Mucosa of gallbladder (tissue), 1 donor: ENCODE measurements at regions not wholly inside any gene's neighbourhood (a gene's known extent, or its start where the extent isn't known, plus 50 kb on each side); places are given as distances from the start of the nearest gene placed in this dataset.
"Not testable (repeated sequence)": the region's sequence is repeated elsewhere in the genome, so short reads cannot be mapped to it uniquely, and the experiment has no call there.

Experiments used
- DNase-seq: peaks from one replicate; pipeline ENCODE4 v3.0.0-alpha.2; 2020; ENCODE audit warnings: low spot score
- donor health status: DM: no; HTN: no; CAD: no.

GRCh38 chr1:201637282-201638079 lies 98.6 kb downstream of the NAV1 start:
- DNase-seq: no peak

- DNase-seq: no peak
Observed at GRCh38 chr1:201639391-201639790, 100.5 kb downstream of the NAV1 start.

- DNase-seq: no peak
Observed at GRCh38 chr1:201639826-201640225, 100.9 kb downstream of the NAV1 start.

GRCh38 chr1:201640624-201641023 lies 101.7 kb downstream of the NAV1 start:
- peak; percentile 48 for DNase-seq

DNA sequence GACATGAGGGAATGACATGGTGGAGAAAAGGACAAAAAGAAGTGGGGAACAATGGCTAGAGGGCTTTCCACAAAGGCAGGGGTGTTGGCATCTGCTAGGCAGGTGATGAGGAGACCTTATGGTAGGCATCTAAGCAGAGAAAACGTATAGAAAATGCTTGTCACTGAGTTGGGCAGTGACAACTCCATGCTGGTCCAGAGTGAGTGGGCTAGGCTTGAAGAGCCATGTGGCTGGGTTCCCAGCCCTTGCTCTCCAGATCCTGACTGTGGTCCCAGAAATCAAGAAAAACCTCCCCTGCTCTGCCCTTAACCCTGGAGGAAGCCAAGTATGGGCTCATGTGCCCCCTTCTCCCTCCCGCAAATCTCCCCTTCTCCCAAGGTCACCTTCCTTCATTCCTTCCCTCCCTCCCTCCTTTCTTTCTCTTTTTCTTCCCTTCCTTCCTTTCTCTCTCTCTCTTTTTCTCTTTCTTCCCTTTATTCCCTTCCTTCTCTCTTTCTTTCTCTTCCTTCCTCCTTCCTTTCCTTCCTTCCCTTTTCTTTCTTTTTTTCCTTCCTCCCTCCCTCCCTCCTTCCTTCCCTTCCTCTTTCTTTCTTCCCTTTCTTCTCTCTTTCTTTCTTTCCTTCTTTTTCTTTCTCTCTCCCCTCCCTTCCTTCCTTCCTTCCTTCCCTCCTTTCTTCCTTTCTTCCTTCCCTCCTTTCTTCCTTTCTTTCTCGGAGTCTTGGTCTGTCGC lies 102.8 kb downstream of the NAV1 start:
- no peak for DNase-seq

DNA sequence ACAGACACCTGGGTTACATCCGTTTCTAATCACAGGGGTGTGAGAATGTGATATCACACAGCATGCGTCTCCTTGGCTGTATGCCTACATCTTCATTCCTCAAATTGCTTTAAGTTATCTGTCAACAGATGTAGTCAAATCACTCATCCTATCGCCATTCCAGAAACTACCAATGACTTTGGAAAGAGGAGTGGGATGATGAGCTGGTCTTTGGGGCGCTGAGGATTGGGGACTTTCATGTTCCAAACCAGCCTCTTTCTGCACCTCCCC lies 104.8 kb downstream of the NAV1 start:
- no peak for DNase-seq

GRCh38 chr1:201644197-201644596 lies 105.3 kb downstream of the NAV1 start:
- DNase-seq: no peak

- not testable (repeated sequence) for DNase-seq
Observed at GRCh38 chr1:201645000-201645399, 106.1 kb downstream of the NAV1 start.

- no peak for DNase-seq
Observed at GRCh38 chr1:201645956-201646355, 107.0 kb downstream of the NAV1 start.

DNA sequence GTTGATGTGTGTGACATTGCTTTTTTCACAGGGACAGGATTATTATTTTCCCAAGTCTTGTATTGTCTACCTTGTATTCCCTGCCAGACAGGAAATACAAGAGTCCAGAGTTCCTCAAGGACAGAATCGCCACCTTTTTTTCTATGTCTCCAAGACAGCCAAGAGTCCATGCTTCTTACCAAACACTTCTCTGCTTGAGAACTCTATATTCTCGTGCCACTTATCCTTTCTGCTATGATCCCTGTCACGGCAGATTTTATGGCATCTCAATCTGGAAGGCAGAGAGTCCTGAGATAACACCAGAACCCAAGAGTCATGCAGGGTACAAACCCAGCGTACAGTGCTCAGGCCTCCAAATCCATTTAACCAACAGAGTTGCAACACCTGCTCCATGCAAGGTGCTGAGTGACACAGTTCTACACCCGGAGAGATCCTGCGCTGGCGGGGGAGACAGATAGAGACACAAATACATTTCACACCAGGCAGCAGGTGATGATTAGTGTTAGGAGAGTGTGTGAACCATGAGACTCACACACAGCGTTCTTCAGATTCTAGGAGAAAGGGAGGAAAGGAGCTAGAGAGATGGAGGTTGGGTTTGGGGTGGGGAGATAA lies 107.6 kb downstream of the NAV1 start:
- no peak for DNase-seq

- DNase-seq: no peak
Observed at GRCh38 chr1:201647094-201647493, 108.2 kb downstream of the NAV1 start.

DNA sequence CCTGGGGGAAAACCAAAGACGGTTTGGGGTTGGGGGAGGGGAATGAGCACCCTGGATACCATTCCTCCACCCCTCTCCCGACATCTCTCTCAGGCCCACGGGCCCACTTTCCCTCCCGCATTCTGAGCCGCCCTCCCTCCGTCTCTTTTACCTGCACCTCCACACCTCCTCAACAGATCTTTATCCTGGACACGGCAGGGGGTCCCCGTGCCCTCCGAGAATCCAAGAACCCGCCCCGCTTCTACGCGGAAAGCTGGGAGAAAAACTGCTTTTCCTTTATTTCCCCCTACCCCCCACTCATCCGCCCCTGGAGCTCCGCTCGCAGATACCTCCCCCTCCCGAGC lies 108.8 kb downstream of the NAV1 start:
- DNase-seq: no peak

GRCh38 chr1:201648066-201648906 lies 109.4 kb downstream of the NAV1 start:
- no peak for DNase-seq

DNA sequence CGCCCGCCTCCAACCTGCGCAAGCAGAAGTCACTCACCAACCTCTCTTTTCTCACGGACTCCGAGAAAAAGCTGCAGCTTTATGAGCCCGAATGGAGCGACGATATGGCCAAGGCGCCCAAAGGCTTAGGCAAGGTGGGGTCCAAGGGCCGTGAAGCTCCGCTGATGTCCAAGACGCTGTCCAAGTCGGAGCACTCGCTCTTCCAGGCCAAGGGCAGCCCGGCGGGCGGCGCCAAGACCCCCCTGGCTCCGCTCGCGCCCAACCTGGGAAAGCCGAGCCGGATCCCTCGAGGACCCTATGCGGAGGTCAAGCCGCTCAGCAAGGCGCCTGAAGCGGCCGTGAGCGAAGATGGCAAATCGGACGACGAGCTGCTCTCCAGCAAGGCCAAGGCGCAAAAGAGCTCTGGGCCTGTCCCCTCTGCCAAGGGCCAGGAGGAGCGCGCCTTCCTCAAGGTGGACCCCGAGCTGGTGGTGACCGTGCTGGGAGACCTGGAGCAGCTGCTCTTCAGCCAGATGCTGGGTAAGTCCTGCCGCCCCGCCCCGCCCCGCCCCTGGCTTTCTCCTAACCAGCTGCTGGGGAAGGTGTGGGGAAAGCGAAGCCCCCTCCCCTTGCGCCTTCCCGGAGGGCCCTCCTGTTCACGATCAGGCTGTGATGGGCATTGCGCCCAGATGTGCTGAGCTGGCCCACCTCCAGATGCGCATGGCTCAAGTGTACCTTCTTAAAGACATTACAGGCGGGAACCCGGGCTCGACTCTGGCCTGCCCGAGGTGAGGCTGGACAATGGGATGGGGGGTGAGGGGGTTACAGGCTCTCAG lies 110.2 kb downstream of the NAV1 start:
- no peak for DNase-seq

GRCh38 chr1:201649761-201650622 lies 111.1 kb downstream of the NAV1 start:
- peak; percentile 87 for DNase-seq

- DNase-seq: no peak
Observed at GRCh38 chr1:201650623-201650933, 111.7 kb downstream of the NAV1 start.

- DNase-seq: no peak
Observed at GRCh38 chr1:201652181-201652580, 113.3 kb downstream of the NAV1 start.

- DNase-seq: no peak
Observed at GRCh38 chr1:201653233-201653632, 114.3 kb downstream of the NAV1 start.

DNA sequence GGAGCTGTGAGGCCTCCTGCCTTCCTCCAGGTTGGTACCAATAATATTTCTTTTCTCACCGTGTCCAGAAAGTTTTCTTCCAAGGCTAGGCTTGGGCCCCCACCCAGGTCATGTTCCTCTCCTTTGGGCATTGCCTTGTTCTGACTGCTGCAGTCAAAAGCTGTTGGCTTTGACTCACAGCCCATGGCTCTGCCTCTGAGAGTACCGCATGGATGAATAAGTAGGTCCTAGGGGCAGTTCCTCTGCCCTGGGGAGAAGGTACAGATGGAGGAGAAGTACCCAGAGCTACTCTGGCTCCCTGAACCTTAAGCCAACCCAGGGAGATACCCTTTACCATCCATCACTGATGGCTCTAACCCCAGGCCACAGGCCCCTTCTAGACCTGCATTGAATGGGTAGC lies 115.0 kb downstream of the NAV1 start:
- no peak for DNase-seq

DNA sequence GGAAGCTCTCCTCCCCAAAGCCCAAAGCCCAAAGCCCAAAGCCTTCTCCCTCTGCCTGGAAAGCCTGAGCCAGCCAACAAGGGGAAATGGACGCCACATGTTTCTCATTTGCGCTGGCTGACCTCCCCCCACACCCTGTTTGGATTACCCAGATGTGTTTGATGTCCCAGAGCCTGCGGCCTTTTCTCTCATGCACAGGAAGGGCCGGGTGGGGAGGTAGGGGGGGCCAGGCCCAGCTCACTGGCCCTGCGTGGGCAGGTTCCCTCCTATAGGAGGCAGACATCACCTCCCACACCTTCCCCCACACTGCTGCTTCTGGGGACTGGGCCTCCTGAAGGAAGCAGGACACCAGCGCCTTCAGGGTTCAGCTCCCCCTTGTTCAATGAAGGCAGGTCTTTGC lies 116.3 kb downstream of the NAV1 start:
- DNase-seq: no peak

DNA sequence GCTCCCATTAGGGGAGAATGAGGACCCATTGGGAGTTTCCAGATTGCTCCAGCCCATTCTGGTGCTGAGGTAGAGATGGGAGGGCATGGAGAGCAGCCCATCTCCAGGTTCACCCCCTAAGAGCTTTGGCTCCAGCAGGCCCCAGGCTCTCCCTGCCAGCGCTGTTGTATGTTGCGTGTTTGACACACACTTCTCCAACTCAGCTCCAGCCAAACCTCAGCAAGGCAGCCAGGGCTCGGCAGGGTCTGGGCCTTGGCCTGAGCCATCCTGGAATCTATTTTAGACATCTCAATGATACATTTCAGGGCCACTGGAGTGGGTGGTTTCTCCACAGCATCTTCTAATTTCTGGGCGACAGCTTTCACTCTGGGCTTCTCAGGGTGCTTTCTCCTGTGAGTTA lies 117.0 kb downstream of the NAV1 start:
- no peak for DNase-seq
